Activated CD4-positive, alpha-beta T cell treated with anti-CD3 and anti-CD28 coated beads for 48 hours (primary cell): ENCODE measurements at regions not wholly inside any gene's neighbourhood (a gene's known extent, or its start where the extent isn't known, plus 50 kb on each side); places are given as distances from the start of the nearest gene placed in this dataset.

Experiments
- DNase-seq: peaks from one replicate; pipeline ENCODE4 v3.0.0-alpha.2; 2020

DNA sequence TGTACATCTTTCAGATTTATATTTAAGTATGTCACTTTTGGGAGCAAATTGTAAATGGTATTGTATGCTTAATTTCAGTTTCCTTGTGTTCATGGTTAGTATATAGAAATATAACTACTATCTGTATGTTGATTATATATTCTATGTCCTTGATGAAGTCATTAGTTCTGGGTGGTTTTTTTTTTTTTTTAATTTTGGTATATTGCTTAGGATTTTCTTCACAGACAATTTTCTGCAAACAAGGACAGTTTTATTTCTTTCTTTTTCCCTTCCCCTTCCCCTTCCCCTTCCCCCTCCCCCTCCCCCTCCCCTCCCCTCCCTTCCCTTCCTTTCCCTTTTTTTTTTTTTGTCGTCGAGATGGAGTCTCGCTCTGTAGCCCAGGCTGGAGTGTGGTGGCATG lies 430.0 kb downstream of the TYW1 start:
- DNase-seq: no peak

DNA sequence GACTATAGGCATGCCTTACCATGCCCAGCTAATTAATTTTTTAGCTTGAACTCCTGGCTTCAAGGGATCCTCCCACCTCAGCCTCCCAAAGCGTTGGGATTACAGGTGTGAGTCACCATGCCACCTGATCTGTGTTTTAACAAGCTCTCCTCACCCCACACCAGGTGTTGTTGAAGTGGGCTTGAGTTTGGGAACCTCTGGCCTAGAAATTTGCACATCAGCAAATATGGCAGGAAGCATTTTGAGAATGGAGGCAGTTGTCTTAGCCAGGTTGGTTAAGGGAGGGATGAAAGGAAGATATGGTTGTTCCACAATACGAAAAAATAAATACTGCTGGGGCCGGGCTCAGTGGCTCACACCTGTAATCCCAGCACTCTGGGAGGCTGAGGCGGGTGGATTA lies 433.1 kb downstream of the TYW1 start:
- no peak for DNase-seq

DNA sequence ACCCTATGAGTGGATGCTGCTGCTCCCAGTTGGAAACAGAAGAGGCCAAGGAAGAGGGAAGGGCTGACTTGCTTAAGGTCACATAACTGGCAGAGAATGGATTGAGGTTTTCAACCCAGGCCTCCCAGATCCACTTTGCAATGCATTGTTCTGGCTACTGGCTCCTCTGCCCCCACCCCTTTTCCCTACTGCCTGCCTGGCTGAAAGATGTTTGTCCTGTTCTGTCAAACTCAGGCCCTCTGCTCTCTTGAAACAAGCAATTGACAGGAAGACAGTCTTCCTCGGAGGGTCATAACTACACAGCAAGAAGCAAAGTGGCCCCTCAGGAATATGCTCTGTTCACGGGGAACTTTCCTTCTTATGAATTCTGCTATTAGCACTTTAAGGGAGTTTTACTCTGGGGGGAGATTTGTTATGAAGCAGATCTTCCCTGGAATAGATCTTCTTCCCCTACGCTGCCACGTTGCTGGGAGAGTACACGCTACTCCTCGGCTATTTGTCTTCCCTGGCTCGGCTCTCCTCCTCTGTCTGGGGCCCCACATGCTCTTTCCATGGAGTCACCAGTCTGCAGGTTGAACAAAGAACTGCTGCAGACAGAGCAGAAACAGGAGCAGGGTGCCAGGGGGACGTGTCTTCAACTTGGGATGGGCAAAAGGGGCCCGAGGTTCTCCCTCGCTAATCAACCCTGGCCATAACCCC lies 436.1 kb downstream of the TYW1 start:
- DNase-seq: no peak

DNA sequence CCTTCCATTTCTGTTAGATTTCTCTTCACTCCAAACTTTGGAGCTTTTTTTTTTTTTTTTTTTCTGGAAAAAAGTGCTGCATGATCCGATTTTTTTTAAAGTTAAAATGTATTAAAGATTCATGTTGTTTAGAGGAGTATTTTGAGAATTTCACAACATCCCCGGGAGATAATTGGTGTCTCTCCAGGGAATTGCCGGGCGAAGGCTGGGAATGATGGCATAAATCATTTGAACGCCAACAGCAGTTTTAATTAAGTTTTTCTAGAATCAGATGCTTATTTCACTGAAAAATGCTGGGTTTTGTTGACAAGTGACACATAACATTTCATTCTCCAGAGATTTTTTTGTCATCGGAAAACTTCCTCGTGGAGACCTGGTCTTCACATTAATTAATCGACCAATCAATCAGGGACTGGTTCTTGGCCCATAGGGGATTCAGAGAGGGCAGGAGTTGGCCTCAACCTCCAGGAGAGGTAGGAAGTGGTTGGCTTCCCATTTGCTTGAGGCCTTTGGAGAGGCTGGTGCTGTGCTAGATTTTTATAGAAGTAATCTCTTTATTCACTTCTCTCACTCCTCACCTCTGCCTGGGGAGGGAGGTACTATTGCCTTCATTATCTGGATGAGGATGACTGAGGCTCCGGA lies 439.4 kb downstream of the TYW1 start:
- DNase-seq: no peak

DNA sequence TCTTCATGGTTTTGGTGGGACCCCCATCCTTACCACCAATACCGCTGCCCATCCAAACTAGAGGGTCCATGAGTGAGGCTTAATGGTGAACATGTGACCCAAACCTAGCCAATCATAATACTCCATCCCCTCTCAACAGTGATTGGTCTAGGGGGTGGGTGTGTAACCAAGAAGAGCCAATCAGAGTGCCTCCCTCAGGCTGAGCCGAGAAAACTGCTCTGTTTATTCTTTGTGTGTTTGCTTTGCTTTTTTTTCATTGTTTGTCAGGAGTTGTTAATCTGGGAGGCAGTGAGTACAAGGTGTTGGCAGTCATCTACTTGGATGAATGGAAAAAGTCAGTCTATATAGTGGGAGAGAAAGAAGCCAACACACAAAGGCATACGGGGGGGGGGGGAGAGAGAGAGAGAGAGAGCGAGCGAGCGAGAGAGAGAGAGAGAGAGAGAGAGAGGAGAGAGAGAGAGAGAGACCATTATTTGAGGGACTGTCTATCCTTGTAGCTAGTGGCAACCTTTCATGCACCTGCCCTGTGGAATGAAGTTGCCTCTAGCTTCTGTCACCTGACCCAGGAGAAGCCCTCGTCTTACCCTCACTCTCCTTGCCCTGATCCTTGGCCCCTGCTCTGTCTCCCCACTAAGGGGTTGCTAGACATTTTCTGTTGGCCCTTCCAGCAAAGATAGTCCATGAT lies 441.7 kb downstream of the TYW1 start:
- no peak for DNase-seq

DNA sequence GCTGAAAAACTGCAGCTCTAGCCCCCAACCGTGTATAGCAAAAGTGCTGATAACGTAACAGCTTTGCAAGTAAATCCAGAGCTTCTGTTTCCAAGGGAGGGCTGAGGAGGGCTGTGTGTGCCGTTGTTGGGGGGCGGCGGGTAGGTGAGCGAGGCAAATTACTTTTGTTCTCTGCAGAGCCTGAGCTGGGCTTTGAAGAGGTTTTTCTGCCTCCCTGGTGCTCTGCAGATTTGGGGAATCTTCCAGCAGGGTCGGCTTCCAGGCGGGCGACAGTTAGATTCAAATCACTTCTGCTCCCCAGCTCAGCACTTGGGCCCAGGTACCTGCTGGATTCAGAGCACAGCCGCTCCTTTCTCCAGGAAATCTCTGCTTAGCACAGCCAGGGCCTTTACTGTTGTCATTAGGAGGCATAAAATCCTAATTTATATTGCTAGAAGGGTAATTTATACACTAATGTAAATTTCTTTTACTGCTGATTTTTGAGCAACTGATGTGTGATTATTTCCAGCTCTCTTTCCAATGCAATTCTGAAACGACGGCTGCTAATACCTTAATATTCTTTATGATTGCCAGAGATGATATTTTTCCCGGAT lies 442.4 kb downstream of the TYW1 start:
- no peak for DNase-seq

DNA sequence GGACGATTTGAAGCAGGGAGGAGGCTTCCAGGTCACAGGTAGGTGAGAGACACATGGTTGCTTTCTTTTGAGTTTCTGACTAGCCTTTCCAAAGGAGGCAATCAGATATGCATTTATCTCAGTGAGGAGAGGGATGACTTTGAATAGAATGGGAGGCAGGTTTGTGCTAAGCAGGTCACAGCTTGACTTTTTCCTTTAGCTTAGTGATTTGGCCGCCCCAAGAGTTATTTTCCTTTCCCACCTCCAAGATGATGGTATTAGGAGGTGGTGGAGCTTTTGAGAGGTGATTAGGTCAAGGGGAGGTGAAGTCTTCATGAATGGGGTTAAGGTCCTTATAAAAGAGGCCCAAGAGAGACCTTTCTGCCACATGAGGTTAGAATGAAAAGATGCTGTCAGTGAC lies 443.7 kb downstream of the TYW1 start:
- DNase-seq: no peak

DNA sequence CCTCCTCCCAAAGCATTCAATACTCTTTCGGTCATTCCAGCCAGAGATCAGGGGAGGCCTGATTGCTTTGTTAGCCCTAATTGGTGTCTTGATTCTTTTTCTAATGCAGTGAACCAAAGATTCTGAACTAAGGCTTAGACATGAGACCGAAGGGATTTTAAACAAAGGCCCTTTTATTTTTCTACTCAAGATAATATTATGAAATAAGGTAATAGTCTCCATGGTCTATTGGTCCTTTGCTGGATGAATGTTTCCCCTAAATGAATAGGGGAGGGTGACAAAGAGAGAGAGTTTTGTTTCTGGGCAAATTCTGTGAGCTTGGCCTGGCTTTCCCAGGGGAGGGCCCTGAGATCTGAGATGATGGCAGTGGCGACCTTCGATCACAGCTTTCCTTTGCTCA lies 449.1 kb downstream of the TYW1 start:
- DNase-seq: no peak

DNA sequence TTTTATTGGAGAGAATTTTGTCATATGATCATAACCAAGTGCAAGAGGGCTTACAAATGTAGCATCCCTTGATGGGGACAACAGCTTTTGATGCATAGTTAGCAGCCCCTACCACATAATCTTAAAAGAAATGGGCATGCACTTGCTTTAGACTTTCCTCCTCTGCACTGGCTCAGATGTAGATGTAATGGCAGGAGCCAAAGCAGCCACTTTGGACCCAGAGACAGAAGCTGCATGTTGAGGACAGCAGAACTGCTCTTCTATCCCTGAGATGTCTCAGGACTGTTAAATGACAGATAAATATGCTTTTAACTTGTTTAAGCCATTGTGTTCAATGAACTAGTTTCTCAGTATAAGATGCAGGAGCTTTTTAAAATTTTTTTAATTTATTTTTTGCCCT lies 450.7 kb downstream of the TYW1 start:
- no peak for DNase-seq

DNA sequence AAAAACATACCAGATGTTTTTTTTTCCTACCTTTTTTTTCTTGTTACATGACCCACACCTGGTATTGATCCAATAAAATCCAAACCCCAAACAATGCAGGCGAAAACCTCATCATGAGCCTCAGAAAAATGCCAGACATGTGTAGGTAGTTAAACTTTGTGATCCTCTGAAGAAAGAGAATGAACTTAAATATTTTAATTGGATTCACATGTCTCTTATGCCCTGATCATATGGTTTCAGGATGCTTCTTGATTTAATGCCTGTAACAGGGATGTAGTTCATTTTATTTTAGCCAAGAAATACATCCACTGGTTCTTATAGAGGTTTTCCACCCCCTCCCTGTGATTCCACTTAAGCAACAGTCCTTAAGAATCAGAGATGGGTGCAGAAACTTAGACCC lies 451.6 kb downstream of the TYW1 start:
- no peak for DNase-seq

DNA sequence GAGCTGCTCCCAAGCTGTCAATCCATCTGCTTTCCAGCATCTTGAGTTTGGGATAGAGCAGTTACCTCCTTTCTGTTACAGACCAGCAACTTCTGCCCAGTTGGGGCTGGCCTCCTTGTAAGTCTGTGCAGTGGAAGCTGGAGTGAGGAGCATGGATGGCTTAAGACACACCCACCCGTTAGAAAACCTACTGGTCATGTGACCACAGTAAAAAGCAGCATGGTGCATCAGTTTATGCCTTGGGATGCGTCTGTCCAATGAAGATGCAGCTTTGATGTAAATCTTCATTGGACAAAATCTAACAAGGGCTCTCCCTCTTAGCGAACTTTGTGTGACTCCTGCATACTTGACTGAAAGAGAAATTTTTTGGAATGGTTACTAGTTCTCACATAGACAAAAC lies 453.5 kb downstream of the TYW1 start:
- no peak for DNase-seq

DNA sequence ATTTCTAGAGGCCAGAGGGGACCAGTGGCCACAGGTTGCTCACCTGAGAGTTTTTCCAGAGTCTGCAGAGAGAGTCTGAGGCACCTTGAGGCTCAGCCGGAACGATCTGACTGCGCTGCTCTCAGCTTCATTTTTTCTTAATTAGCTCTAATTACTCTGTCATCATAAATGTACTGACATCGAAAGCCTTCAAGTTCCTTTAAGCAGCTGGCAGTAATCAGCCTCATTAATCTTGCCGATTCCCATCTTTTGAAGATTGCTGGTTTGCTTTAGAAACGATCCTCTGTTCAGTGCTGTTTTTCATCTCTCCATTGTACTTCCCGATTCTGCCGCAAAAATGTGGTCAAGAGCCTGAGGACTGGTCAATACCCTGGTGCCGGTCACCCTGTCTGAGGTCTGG lies 454.7 kb downstream of the TYW1 start:
- no peak for DNase-seq

DNA sequence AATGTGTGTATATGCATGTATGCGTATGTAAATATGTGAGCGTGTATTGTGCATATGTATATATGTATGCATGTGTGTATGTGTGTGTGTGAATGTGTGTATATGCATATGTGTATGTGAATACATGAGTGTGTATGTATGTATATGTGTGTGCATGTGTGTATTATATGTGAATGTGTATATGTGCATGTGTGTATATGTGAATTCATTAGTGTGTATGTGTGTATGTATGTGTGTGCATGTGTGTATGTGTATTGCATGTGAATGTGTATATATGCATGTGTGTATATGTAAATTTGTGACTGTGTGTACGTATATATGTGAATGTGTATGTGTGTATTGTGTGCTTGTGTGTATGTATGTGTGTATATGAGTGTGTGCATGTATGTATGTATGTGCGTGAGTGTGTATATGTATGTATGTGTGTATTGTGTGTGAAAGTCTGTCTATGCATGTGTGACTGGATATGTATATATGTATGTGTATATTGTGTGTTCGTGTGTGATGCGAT lies 455.9 kb downstream of the TYW1 start:
- DNase-seq: no peak

DNA sequence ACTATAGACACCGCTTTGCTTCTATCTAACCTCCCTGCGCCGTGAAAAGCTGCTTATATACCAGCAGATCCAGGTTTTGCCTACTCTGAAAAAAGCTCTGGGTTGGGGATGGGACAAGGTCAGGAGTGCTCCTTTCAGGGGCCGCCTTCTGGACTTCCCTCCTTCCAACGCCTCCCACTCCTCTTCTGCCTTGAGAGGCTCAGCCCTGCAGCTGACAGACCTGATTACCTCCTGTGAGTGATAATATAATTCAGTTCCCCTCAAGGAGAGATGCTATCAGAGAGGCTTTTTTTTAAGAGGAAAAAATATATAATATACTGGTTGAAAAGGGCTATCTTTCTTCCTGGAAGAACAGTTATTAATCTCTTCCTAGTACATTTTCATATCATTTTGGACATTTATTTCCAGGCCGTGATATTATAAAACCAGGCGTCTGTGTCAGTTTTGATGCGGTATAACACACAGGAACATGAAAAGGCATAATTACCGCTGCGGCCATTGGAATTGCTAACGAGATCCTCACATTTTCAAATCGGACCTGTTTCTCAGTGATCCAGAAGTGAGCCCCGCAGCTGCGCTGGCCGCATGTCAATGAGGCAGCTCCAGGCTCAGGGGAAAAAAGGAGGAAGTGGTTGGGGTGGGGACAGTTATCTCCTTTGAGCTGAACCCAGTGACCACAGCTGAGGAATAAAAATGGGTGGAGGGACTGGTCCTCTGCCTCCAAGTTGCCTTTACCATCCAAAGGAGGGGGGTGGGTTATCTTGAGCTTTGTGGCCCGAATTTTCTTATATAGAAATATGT lies 457.1 kb downstream of the TYW1 start:
- DNase-seq: no peak

DNA sequence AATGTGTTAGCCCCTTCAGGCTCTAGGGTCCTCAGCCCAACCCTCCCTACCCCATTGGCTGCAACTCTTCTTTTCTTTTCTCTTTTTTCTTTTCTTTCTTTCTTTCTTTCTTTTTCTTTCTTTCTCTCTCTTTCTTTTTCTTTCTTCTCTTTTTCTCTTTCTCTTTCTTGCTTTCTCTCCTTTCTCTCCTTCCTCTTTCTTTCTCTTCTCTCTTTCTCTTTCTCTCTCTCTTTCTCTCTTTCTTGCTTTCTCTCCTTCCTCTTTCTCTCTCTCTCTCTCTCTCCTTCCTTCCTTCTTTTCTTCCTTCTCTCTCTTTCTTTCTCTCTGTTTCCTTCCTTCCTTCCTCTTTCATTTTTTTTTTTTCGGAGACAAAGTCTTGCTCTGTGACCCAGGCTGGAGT lies 458.9 kb downstream of the TYW1 start:
- DNase-seq: no peak

DNA sequence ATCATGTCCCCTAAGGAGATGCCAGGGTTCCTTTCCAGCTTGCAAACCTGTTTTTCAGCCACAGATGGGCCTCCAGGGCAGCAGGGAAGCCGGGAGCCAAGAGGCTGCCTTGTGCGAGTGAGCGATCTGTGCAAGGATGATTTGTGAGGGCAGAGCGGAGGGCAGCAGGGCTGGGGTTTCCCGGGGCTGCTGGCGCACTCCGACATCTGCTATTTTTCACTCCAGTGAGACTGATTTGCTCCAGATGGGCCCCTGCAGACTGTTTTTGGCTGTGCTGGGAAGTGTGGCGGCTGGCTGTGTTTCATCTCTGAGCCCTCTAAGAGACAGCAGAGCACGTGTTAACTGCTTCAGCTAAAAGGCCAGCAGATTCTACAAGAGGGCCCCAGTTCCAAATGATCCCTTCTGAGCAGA lies 466.2 kb downstream of the TYW1 start:
- no peak for DNase-seq

DNA sequence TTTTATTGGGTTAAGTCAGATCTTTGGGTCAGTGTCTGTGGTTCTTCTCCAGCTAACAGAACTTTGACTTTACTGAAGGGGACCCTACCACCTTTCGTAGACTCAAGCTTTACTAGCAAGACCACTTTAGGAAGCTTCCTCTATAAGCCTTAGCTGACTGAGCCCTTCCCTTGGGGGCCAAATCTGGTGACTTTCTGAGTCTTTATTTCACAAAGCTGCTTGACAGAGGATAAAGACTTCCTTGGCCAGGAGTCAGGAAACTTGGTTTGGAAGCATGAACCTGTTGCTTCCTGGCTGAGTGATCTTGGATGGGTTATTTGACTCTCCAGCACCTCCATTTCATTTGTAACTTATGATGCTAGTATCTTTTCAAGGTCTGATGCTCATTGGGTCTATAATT lies 466.7 kb downstream of the TYW1 start:
- no peak for DNase-seq

DNA sequence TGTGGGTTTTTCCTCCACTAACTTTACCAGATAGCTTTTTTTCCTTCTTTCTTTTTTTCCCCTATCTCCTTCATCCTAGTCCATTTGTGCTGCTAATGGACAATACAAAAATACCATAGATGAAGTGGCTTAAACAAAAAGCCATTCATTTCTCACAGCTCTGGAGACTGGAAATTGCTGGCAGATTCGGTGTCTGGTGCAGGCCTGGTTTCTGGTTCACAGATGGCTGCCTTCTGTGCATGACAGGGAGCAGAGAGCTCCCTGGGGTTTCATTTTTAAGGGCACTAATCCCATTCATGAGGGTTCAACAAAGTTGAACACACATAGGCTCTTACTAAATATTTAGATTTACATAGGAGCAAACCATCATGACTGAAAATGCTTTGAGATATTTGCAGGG lies 467.4 kb downstream of the TYW1 start:
- DNase-seq: no peak

DNA sequence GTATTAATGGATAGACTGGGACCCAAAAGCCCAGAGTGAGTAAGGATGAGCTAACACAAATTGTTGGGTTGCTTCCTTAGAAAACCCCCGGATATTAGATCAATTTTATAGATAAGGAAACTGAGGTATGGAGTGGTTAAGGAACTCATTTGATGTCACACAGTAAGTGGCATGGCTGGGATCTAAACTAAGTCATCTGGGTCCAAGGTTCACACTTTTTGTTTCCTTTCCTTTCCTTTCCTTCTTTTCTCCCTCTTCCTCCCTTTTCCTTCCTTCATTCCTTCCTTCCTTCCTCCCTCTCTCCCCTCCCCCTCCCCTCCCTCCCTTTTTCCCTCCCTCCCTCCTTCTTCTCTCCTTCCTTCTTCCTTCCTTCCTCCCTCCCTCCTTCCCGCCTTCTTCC lies 469.5 kb downstream of the TYW1 start:
- DNase-seq: no peak

DNA sequence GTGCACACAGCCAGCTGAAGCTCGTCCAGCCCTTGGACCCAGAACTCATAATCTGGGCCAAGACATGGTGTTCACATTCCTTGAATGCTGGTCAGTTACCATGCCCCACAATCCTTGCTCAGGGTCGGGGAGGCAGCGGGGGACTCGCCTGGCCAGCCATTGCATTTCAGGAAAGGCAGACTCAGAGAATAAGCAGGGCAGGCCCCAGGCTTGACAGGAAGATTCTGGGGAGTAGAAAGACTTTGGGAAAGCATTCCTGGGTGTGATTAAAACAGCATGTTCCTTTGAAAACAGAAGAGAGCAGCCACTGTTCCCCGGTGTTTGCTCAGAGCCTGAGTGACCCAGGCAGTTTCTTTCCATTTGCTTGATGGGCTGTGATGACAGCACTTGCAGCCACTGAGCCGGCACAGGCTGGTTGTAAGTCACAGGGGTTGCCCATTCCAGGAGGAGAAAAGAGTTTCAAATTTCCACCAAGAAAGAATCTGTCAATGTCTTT lies 473.7 kb downstream of the TYW1 start:
- DNase-seq: no peak

DNA sequence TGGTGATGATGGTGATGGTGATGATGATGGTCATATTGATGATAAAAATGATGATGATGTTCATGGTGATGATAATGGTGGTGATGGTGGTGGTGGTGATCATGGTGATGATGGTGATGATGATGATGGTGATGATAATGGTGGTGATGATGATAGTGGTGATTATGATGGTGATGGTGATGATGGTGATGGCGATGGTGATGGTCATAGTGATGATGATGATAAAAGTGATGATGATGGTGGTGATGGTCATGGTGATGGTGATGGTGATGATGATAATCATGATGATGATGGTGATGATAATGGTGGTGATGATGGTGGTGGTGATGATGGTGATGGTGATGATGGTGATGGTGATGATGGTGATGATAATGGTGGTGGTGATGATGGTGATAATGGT lies 478.7 kb downstream of the TYW1 start:
- no peak for DNase-seq

DNA sequence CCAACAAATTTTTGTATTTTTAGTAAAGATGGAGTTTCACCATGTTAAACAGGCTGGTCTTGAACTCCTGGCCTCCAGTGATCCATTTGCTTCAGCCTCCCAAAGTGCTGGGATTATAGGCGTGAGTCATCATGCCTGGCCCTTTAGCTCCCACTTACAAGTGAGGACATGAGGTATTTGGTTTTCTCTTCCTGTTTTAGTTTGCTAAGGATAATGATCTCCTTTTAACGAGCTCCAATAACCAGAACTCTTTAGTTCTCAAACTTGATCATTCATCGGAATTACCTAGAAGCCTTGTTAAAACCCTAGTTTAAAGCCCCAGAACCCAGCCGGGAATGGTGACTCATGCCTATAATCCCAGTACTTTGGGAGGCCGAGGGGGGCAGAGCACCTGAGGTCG lies 481.4 kb downstream of the TYW1 start:
- DNase-seq: no peak

DNA sequence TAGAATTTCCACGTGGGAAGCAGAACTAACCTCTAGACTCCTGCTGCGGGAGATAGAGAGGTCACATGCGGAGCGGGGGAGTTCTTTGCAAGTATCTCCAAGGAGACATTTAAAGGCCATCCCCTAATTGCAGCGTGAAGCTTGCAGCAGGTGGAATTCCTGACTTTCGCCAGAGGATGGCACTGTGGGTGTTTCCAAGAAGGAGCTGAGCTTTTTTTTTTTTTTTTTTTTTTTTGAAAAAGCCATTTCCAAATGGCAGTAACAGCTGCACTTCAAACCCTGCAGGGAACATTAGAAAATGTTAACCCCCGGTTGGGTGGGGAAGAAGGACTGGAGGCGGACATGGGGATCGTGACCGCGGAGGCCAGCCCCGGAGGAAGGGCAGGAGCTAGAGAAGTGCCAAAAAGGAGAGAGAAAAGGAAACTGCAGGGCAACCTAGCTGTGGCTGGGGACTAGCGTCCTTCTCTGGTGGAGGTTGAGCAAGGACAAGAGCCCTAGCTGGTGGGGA lies 487.7 kb downstream of the TYW1 start:
- DNase-seq: peak; percentile 33
